HG03575 (cell line): ENCODE measurements at regions not wholly inside any gene's neighbourhood (a gene's known extent, or its start where the extent isn't known, plus 50 kb on each side); places are given as distances from the start of the nearest gene placed in this dataset.

Experiments used
- ATAC-seq: cut with Tn5 transposase; IDR thresholded peaks from one replicate; pipeline ENCODE4 v1.9.1; 2021; ENCODE audit not compliant: unreplicated experiment, insufficient number of reproducible peaks, low FRiP score; ENCODE audit errors: extremely low read depth

GRCh38 chr3:117754058-117754457 is 1044.5 kb downstream of the TUSC7 start:
- no peak for ATAC-seq

- ATAC-seq: no peak
These were observed 1045.3 kb downstream of the TUSC7 start for GRCh38 chr3:117754841-117755240.

- no peak for ATAC-seq
These were observed 1047.0 kb downstream of the TUSC7 start for GRCh38 chr3:117756563-117756962.

GRCh38 chr3:117761703-117762620 is 1052.4 kb downstream of the TUSC7 start:
- ATAC-seq: no peak

GRCh38 chr3:117762621-117763037 is 1053.0 kb downstream of the TUSC7 start:
- no peak for ATAC-seq

- no peak for ATAC-seq
These were observed 1054.0 kb downstream of the TUSC7 start for GRCh38 chr3:117763561-117763960.

GRCh38 chr3:117768581-117768980 is 1059.0 kb downstream of the TUSC7 start:
- no peak for ATAC-seq

GRCh38 chr3:117774130-117774529 is 1064.6 kb downstream of the TUSC7 start:
- no peak for ATAC-seq

GRCh38 chr3:117786349-117786748 is 1076.8 kb downstream of the TUSC7 start:
- no peak for ATAC-seq

GRCh38 chr3:117788061-117788460 is 1078.5 kb downstream of the TUSC7 start:
- no peak for ATAC-seq

GRCh38 chr3:117788506-117788905 is 1078.9 kb downstream of the TUSC7 start:
- ATAC-seq: no peak

GRCh38 chr3:117790235-117790987 is 1080.8 kb downstream of the TUSC7 start:
- no peak for ATAC-seq

GRCh38 chr3:117793622-117794265 is 1084.2 kb downstream of the TUSC7 start:
- no peak for ATAC-seq

GRCh38 chr3:117798221-117798620 is 1088.6 kb downstream of the TUSC7 start:
- ATAC-seq: no peak

- ATAC-seq: no peak
These were observed 1089.3 kb downstream of the TUSC7 start for GRCh38 chr3:117798687-117799386.

GRCh38 chr3:117799387-117799735 is 1089.8 kb downstream of the TUSC7 start:
- no peak for ATAC-seq

GRCh38 chr3:117801912-117802239 is 1092.3 kb downstream of the TUSC7 start:
- no peak for ATAC-seq

- ATAC-seq: no peak
These were observed 1099.9 kb downstream of the TUSC7 start for GRCh38 chr3:117809186-117810081.
